ENCODE measurements at regions not wholly inside any gene's neighbourhood (a gene's known extent, or its start where the extent isn't known, plus 50 kb on each side); places are given as distances from the start of the nearest gene placed in this dataset.

- 9% methylated on average over 8 of the region's 8 CpGs for WGBS (ENCODE audit: insufficient coverage, low coverage, missing lambda C conversion rate)
- BruUV-seq (replicated peaks) = no TSS peak
- TF ChIP-seq NCOR1 (IDR thresholded peaks at IDR 0.05) = no peak
- no peak for TF ChIP-seq CHD2 (IDR thresholded peaks at IDR 0.05; ENCODE audit: low read depth, low read length)
- TF ChIP-seq NRF1 (conservative IDR thresholded peaks at IDR 0.05 in 1 of 2, IDR thresholded peaks at IDR 0.05 in 1 of 2) = no peak
- TF ChIP-seq ELK3 (CRISPR knock-in tag; IDR thresholded peaks at IDR 0.05) = no peak
- no peak for TF ChIP-seq SMARCE1 (IDR thresholded peaks at IDR 0.05)
- TF ChIP-seq XRCC5 (IDR thresholded peaks at IDR 0.05; ENCODE audit: low read depth, low read length) = no peak
- TF ChIP-seq RFX1 (IDR thresholded peaks at IDR 0.05) = no peak
- no peak for TF ChIP-seq ZNF280B (CRISPR knock-in tag; IDR thresholded peaks at IDR 0.05)
- no peak for TF ChIP-seq ZNF407 (IDR thresholded peaks at IDR 0.05; ENCODE audit: low read depth)
- no peak for TF ChIP-seq TBL1XR1 (IDR thresholded peaks at IDR 0.05; ENCODE audit: low read length in 2 of 2)
- no peak for TF ChIP-seq NFE2 (IDR thresholded peaks at IDR 0.05; ENCODE audit: low read depth)
- TF ChIP-seq MYC (IDR thresholded peaks at IDR 0.05; ENCODE audit: low read depth, low read length) = no peak
- no peak for TF ChIP-seq MYC (CRISPR knock-in tag; IDR thresholded peaks at IDR 0.05; ENCODE audit: borderline replicate concordance, low read depth)
- no peak for TF ChIP-seq ZNF766 (CRISPR knock-in tag; conservative IDR thresholded peaks at IDR 0.05)
Observed at GRCh38 chr5:159536646-159537045, 206.4 kb upstream of the IL12B start.

More at GRCh38 chr5:159536646-159537045, 206.4 kb upstream of the IL12B start:
- H3K9me1 ChIP-seq (ENCODE audit: control insufficient read depth, insufficient read depth, low read length) = no peaks in the 10 kb centered on the region
- H3K79me2 ChIP-seq (ENCODE audit: control insufficient read depth, insufficient read depth, low read length) = no peaks in the 10 kb centered on the region
- H3K27ac ChIP-seq (ENCODE audit: extremely low read depth, low read depth, low read length) = no peak overlapping the region
- no peaks in the 10 kb centered on the region for H4K20me1 ChIP-seq (replicated peaks; ENCODE audit: control insufficient read depth, insufficient read depth, low read length)
- DNase-seq (ENCODE audit: extremely low read depth in 1 of 4, low spot score in 3 of 4) (no peak), FAIRE-seq (no peak), ATAC-seq (no peak)
- H3K4me3 ChIP-seq = no peak overlapping the region
- no peak overlapping the region for H2AFZ ChIP-seq (ENCODE audit: low read depth, low read length)
- in situ Hi-C loops (cut with MboI) = no loop called here
- no peaks in the 10 kb centered on the region for H3K4me1 ChIP-seq (replicated peaks in 1 of 2; ENCODE audit: control insufficient read depth in 2 of 2, insufficient read depth in 2 of 2, low read length in 2 of 2)
- no peaks in the 10 kb centered on the region for H3K36me3 ChIP-seq (ENCODE audit: control insufficient read depth, insufficient read depth, low read length)
- no peaks in the 10 kb centered on the region for H3K27me3 ChIP-seq (ENCODE audit: control insufficient read depth in 2 of 2, insufficient read depth in 2 of 2, low read length in 2 of 2)
- intact Hi-C loops (cut with micrococcal nuclease) = no loop called here
- H3K4me2 ChIP-seq (ENCODE audit: insufficient read depth, low read length) = no peak overlapping the region
- POLR2A ChIA-PET = interaction anchor here (1.0 kb wide), 1 partner anchor 137 kb away, joined by 3 read pairs; no protein-coding TSS in a partner anchor
- CTCF ChIA-PET (ENCODE audit: low intra/inter-chr PET ratio) = no interaction called here
- no peaks in the 10 kb centered on the region for H3K9me3 ChIP-seq (replicated peaks; ENCODE audit: control insufficient read depth, insufficient read depth, low read depth, low read length)
- H3K9ac ChIP-seq (ENCODE audit: insufficient read depth in 1 of 2, low read depth in 2 of 2, low read length in 2 of 2) = no peak overlapping the region
